Keratinocyte (primary cell): ENCODE measurements at regions not wholly inside any gene's neighbourhood (a gene's known extent, or its start where the extent isn't known, plus 50 kb on each side); places are given as distances from the start of the nearest gene placed in this dataset.

ENCODE experiments used
- DNase-seq: peaks from one replicate; pipeline ENCODE4 v3.0.0-alpha.2; 2011; ENCODE audit warnings: low read depth, missing footprints, low spot score
- FAIRE-seq: peaks from 2 replicates; lab custom pipeline; 2011; peaks lifted over from hg19 to GRCh38; lab: Jason Lieb, UNC
- H2AFZ ChIP-seq: 2 replicates; pipeline ENCODE4 v1.6.0; 2012; ENCODE audit warnings: low read length, control low read depth, inconsistent platforms; ENCODE audit not compliant: control insufficient read depth
- H3K27ac ChIP-seq: 2 replicates; pipeline ENCODE4 v1.5.1; 2011; ENCODE audit warnings: low read length; ENCODE audit not compliant: control insufficient read depth, insufficient read depth
- H3K27me3 ChIP-seq: 3 replicates; pipeline ENCODE4 v1.6.0; 2011; ENCODE audit warnings: low read length; ENCODE audit not compliant: control insufficient read depth, insufficient read depth; ENCODE audit errors: extremely low read depth
- H3K36me3 ChIP-seq, 2 experiments: 2 replicates in 1 of 2; 3 replicates in 1 of 2; pipeline ENCODE4 v1.5.1; 2011; ENCODE audit warnings: low read length in 2 of 2, mild to moderate bottlenecking in 1 of 2; ENCODE audit not compliant: control insufficient read depth in 2 of 2, insufficient read depth in 2 of 2; ENCODE audit errors: extremely low read depth in 1 of 2
- H3K4me1 ChIP-seq: 3 replicates; pipeline ENCODE4 v1.5.1; 2011; ENCODE audit warnings: low read length; ENCODE audit not compliant: control insufficient read depth, insufficient read depth; ENCODE audit errors: extremely low read depth
- H3K4me2 ChIP-seq: 3 replicates; pipeline ENCODE4 v1.6.0; 2011; ENCODE audit warnings: low read depth, low read length; ENCODE audit not compliant: control insufficient read depth, insufficient read depth; ENCODE audit errors: extremely low read depth
- H3K4me3 ChIP-seq, 3 experiments: fragments of 200-600 bp in 1 of 3; sonication (generic) in 1 of 3; 2 replicates in 2 of 3; 3 replicates in 1 of 3; pipeline ENCODE4 v1.5.1; 2011 to 2016; ENCODE audit warnings: low read length in 3 of 3, mild to moderate bottlenecking in 3 of 3, control low read depth in 2 of 3, inconsistent platforms in 1 of 3, low read depth in 1 of 3, mixed read lengths in 1 of 3, mixed run types in 1 of 3, moderate library complexity in 1 of 3; ENCODE audit not compliant: control insufficient read depth in 2 of 3, insufficient read depth in 2 of 3; ENCODE audit errors: extremely low read depth in 1 of 3
- H3K79me2 ChIP-seq: 2 replicates; pipeline ENCODE4 v1.6.0; 2012; ENCODE audit warnings: low read length; ENCODE audit not compliant: control insufficient read depth, insufficient read depth
- H3K9ac ChIP-seq: 3 replicates; pipeline ENCODE4 v1.6.0; 2011; ENCODE audit warnings: low read length; ENCODE audit not compliant: control insufficient read depth, insufficient read depth; ENCODE audit errors: extremely low read depth
- H3K9me1 ChIP-seq: 3 replicates; pipeline ENCODE4 v1.6.0; 2011; ENCODE audit warnings: low read length; ENCODE audit not compliant: control insufficient read depth, insufficient read depth; ENCODE audit errors: extremely low read depth
- H3K9me3 ChIP-seq: 2 replicates; pipeline ENCODE4 v1.5.1; 2012; ENCODE audit warnings: low read depth, low read length; ENCODE audit not compliant: control insufficient read depth
- H4K20me1 ChIP-seq: 3 replicates; pipeline ENCODE4 v1.6.0; 2011; ENCODE audit warnings: low read length; ENCODE audit not compliant: control insufficient read depth, insufficient read depth; ENCODE audit errors: extremely low read depth
- CTCF ChIP-seq, 3 experiments: IDR thresholded peaks in 1 of 3; conservative IDR thresholded peaks in 1 of 3; optimal IDR thresholded peaks in 1 of 3; 2 replicates in 2 of 3; 3 replicates in 1 of 3; pipeline versions ENCODE3 to v1.5.1; 2011; ENCODE audit warnings: low read length in 3 of 3, mild to moderate bottlenecking in 3 of 3, moderate library complexity in 2 of 3, control low read depth in 1 of 3, inconsistent platforms in 1 of 3; ENCODE audit not compliant: insufficient read depth in 2 of 3; ENCODE audit errors: extremely low read depth in 1 of 3
- EZH2 ChIP-seq: IDR thresholded peaks from one replicate; pipeline ENCODE4 v1.6.1; 2012; ENCODE audit warnings: inconsistent platforms, mild to moderate bottlenecking, low read length, moderate library complexity
- dilution Hi-C: fragments of 300-500 bp; cut with MboI; formaldehyde crosslinking; loops from one replicate; pipeline ENCODE4 v1.7.0; 2020; ENCODE audit warnings: low sequenced_read_pairs; ENCODE audit not compliant: extremely low pct_ligation_motif_present

DNA sequence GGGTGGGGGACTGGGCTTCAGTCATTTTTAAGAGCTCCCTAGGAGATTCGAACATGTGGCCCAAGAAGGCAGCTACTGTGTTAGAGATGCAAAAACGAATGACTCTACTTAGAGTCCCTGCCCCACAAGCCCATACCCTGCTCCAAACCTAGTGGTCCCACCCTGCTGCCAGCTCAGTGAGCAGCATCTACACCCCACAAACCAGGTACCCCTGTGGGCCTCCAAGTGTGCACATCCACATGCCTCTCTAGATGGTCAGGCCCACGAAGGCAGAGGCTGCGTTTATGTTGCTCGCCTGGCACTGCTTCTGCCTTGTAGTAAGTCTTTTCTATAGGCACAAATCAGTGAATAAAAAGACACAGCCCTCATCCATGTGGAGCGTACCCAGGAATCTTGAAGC, 112.6 kb downstream of the PDCL3 start:
- no peak for FAIRE-seq
- no peak for DNase-seq
- Histone ChIP-seq H3K9me1 (no peaks in the 10 kb centered on the region), H3K27ac (no peak overlapping the region), H4K20me1 (no peaks in the 10 kb centered on the region), H3K4me3 (no peak overlapping the region), H3K4me2 (no peak overlapping the region), H2AFZ (no peak overlapping the region), H3K79me2 (no peaks in the 10 kb centered on the region), H3K9ac (no peak overlapping the region), H3K27me3 (no peaks in the 10 kb centered on the region), H3K4me1 (no peaks in the 10 kb centered on the region), H3K9me3 (no peaks in the 10 kb centered on the region), H3K36me3 (no peaks in the 10 kb centered on the region)
- TF ChIP-seq EZH2 (no peak), CTCF (optimal IDR thresholded peaks at IDR 0.05 in 1 of 3, IDR thresholded peaks at IDR 0.05 in 1 of 3, conservative IDR thresholded peaks at IDR 0.05 in 1 of 3; ENCODE audit: extremely low read depth in 1 of 3, insufficient read depth in 2 of 3, low read length in 3 of 3) (no peak)
- dilution Hi-C loops, result no loop called here

- no peaks in the 10 kb centered on the region for H3K27me3 ChIP-seq
- DNase-seq (no peak), FAIRE-seq (no peak)
- H4K20me1 ChIP-seq, result no peaks in the 10 kb centered on the region
- H3K4me1 ChIP-seq, result no peaks in the 10 kb centered on the region
- no peak overlapping the region for H2AFZ ChIP-seq
- H3K4me3 ChIP-seq, result no peak overlapping the region
- no peaks in the 10 kb centered on the region for H3K9me3 ChIP-seq
- TF ChIP-seq CTCF (optimal IDR thresholded peaks at IDR 0.05 in 1 of 3, IDR thresholded peaks at IDR 0.05 in 1 of 3, conservative IDR thresholded peaks at IDR 0.05 in 1 of 3; ENCODE audit: extremely low read depth in 1 of 3, insufficient read depth in 2 of 3, low read length in 3 of 3) (no peak), EZH2 (no peak)
- H3K27ac ChIP-seq, result no peak overlapping the region
- no peaks in the 10 kb centered on the region for H3K36me3 ChIP-seq
- no peaks in the 10 kb centered on the region for H3K79me2 ChIP-seq
- dilution Hi-C loops, result no loop called here
- H3K9me1 ChIP-seq, result no peaks in the 10 kb centered on the region
- H3K4me2 ChIP-seq, result no peak overlapping the region
- H3K9ac ChIP-seq, result no peak overlapping the region
These were observed 113.1 kb downstream of the PDCL3 start for GRCh38 chr2:100675855-100676254.
